HG02623 (cell line): ENCODE measurements at regions not wholly inside any gene's neighbourhood (a gene's known extent, or its start where the extent isn't known, plus 50 kb on each side); places are given as distances from the start of the nearest gene placed in this dataset.
"Not testable (repeated sequence)": the region's sequence is repeated elsewhere in the genome, so short reads cannot be mapped to it uniquely, and the experiment has no call there.

Experiments used
- ATAC-seq: cut with Tn5 transposase; IDR thresholded peaks from one replicate; pipeline ENCODE4 v1.9.1; 2021; ENCODE audit warnings: moderate library complexity; ENCODE audit not compliant: unreplicated experiment

- ATAC-seq: not testable (repeated sequence)
Observed at GRCh38 chr15:22196423-22196822, 116.1 kb downstream of the OR4M2 start.

GRCh38 chr15:22200417-22200816 is 120.1 kb downstream of the OR4M2 start:
- not testable (repeated sequence) for ATAC-seq

GRCh38 chr15:22201993-22202659 is 121.8 kb downstream of the OR4M2 start:
- ATAC-seq: not testable (repeated sequence)

GRCh38 chr15:22203208-22203607 is 122.9 kb downstream of the OR4M2 start:
- ATAC-seq: not testable (repeated sequence)

GRCh38 chr15:22209086-22209485 is 128.8 kb downstream of the OR4M2 start:
- ATAC-seq: not testable (repeated sequence)

GRCh38 chr15:22222596-22222995 is 142.3 kb downstream of the OR4M2 start:
- ATAC-seq: not testable (repeated sequence)

- ATAC-seq: no peak
Observed at GRCh38 chr15:22224241-22224671, 143.9 kb downstream of the OR4M2 start.

GRCh38 chr15:22224961-22225360 is 144.6 kb downstream of the OR4M2 start:
- not testable (repeated sequence) for ATAC-seq

- no peak for ATAC-seq
Observed at GRCh38 chr15:22226034-22226790, 145.9 kb downstream of the OR4M2 start.

GRCh38 chr15:22227411-22228100 is 147.2 kb downstream of the OR4M2 start:
- no peak for ATAC-seq

GRCh38 chr15:22228101-22228762 is 147.9 kb downstream of the OR4M2 start:
- no peak for ATAC-seq

- ATAC-seq: no peak
Observed at GRCh38 chr15:22229990-22230819, 149.9 kb downstream of the OR4M2 start.

- ATAC-seq: no peak
Observed at GRCh38 chr15:22231603-22232002, 151.3 kb downstream of the OR4M2 start.

- ATAC-seq: no peak
Observed at GRCh38 chr15:22232675-22233074, 152.3 kb downstream of the OR4M2 start.

GRCh38 chr15:22235261-22235930 is 155.1 kb downstream of the OR4M2 start:
- not testable (repeated sequence) for ATAC-seq

- ATAC-seq: no peak
Observed at GRCh38 chr15:22236469-22236868, 156.1 kb downstream of the OR4M2 start.

GRCh38 chr15:22237891-22238275 is 157.6 kb downstream of the OR4M2 start:
- ATAC-seq: no peak

- not testable (repeated sequence) for ATAC-seq
Observed at GRCh38 chr15:22238276-22238958, 158.1 kb downstream of the OR4M2 start.
